ENCODE measurements at regions not wholly inside any gene's neighbourhood (a gene's known extent, or its start where the extent isn't known, plus 50 kb on each side); places are given as distances from the start of the nearest gene placed in this dataset.

DNA sequence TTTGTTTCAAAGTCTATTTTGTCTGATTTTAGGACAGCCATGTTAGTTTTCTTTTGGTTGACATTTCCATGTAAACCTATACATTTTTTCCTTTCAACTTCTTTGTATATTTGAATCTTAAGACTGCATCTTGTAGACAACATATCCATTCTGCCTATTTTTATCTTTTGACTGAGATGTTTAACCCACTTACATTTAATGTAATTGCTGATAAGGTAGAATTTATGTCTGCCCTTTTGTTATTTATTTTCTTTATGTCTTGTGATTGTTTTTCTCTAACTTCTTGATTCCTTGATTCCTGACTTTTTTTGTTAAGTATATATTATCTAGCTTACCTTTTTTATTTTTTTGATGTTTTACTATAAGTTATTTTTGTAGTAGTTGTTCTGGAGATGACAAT is 542.5 kb downstream of the SUCLG1 start:
- H3K36me3 ChIP-seq (ENCODE audit: insufficient read depth, low read length, poor library complexity, severe bottlenecking) = no peaks in the 10 kb centered on the region
- POLR2A ChIA-PET (ENCODE audit: low non-redundant PET) = no interaction called here
- DNase-seq (ENCODE audit: low spot score) = no peak
- CTCF ChIA-PET = no interaction called here
- no TSS peak for BruUV-seq (replicated peaks)
- no peak for TF ChIP-seq EZH2 (IDR thresholded peaks at IDR 0.05; ENCODE audit: borderline replicate concordance, low read depth, low read length, poor library complexity, severe bottlenecking)
- TF ChIP-seq, protein P1, sequence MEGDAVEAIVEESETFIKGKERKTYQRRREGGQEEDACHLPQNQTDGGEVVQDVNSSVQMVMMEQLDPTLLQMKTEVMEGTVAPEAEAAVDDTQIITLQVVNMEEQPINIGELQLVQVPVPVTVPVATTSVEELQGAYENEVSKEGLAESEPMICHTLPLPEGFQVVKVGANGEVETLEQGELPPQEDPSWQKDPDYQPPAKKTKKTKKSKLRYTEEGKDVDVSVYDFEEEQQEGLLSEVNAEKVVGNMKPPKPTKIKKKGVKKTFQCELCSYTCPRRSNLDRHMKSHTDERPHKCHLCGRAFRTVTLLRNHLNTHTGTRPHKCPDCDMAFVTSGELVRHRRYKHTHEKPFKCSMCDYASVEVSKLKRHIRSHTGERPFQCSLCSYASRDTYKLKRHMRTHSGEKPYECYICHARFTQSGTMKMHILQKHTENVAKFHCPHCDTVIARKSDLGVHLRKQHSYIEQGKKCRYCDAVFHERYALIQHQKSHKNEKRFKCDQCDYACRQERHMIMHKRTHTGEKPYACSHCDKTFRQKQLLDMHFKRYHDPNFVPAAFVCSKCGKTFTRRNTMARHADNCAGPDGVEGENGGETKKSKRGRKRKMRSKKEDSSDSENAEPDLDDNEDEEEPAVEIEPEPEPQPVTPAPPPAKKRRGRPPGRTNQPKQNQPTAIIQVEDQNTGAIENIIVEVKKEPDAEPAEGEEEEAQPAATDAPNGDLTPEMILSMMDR (conservative IDR thresholded peaks at IDR 0.05; ENCODE audit: low read depth, low read length) = no peak
- H3K27ac ChIP-seq (ENCODE audit: low read depth, low read length, poor library complexity, severe bottlenecking) = no peak overlapping the region
- no peaks in the 10 kb centered on the region for H3K27me3 ChIP-seq (replicated peaks; ENCODE audit: insufficient read depth, low read depth, low read length, poor library complexity)
- no peaks in the 10 kb centered on the region for H3K4me1 ChIP-seq (ENCODE audit: insufficient read depth, low read length, poor library complexity, severe bottlenecking)
- intact Hi-C loops (cut with micrococcal nuclease; ENCODE audit: unreplicated experiment) = no loop called here
- peaks cover 6% of the 10 kb centered on the region for H3K9me3 ChIP-seq (ENCODE audit: low read depth, low read length, poor library complexity, severe bottlenecking)
- H3K4me3 ChIP-seq (ENCODE audit: low read depth, low read length, poor library complexity, severe bottlenecking) = no peak overlapping the region

DNA sequence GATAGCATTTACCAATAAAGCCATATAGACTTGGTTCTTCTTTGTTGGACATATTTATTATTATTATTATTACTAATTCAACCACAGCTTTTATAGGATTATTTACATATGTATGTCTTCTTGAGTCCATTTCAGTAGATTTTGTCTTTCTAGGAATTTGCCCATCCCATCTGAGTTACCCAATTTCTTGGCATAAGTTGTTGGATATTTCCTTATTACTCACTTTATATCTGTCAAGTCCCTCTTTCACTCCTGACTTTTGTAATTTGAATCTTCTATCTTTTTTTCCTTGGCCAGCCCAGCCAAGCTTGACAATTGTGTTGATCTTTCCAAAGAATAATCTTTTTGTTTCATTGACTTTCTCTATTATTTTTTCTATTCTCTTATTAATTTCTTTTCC is 543.7 kb downstream of the SUCLG1 start:
- H3K27me3 ChIP-seq (replicated peaks; ENCODE audit: insufficient read depth, low read depth, low read length, poor library complexity) = no peaks in the 10 kb centered on the region
- CTCF ChIA-PET = no interaction called here
- no peak for TF ChIP-seq EZH2 (IDR thresholded peaks at IDR 0.05; ENCODE audit: borderline replicate concordance, low read depth, low read length, poor library complexity, severe bottlenecking)
- TF ChIP-seq, protein P1 (conservative IDR thresholded peaks at IDR 0.05; ENCODE audit: low read depth, low read length) = no peak

DNA sequence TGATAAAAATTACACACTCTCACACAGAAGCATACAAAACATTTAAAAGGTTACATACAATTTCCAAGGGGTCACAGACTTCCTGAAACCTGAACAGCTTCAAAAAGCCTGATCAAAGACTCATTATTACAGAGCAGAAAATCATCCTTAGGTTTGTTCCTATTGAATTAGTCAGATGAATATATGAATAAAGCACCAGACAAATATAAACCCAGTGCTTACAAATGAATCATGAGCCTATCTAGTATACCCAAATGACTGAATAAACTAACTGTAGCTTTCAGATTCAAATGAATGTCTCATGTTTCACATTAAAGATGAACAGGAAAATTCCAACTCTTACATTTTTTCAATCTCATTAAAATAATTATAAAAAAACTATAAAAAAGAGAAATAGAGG is 550.3 kb downstream of the SUCLG1 start:
- no TSS peak for BruUV-seq (replicated peaks)
- intact Hi-C loops (cut with micrococcal nuclease; ENCODE audit: unreplicated experiment) = no loop called here

More for the DNA sequence above, 543.7 kb downstream of the SUCLG1 start:
- no peaks in the 10 kb centered on the region for H3K4me1 ChIP-seq (ENCODE audit: insufficient read depth, low read length, poor library complexity, severe bottlenecking)
- POLR2A ChIA-PET (ENCODE audit: low non-redundant PET) = no interaction called here
- H3K27ac ChIP-seq (ENCODE audit: low read depth, low read length, poor library complexity, severe bottlenecking) = no peak overlapping the region
- DNase-seq (ENCODE audit: low spot score) = no peak
- H3K36me3 ChIP-seq (ENCODE audit: insufficient read depth, low read length, poor library complexity, severe bottlenecking) = no peaks in the 10 kb centered on the region
- intact Hi-C loops (cut with micrococcal nuclease; ENCODE audit: unreplicated experiment) = no loop called here
- H3K4me3 ChIP-seq (ENCODE audit: low read depth, low read length, poor library complexity, severe bottlenecking) = no peak overlapping the region
- peaks cover 6% of the 10 kb centered on the region for H3K9me3 ChIP-seq (ENCODE audit: low read depth, low read length, poor library complexity, severe bottlenecking)
- no TSS peak for BruUV-seq (replicated peaks)

More for the DNA sequence above, 550.3 kb downstream of the SUCLG1 start:
- ChIA-PET POLR2A (ENCODE audit: low non-redundant PET) (no interaction called here), CTCF (no interaction called here)
- DNase-seq (ENCODE audit: low spot score) = no peak
- TF ChIP-seq EZH2 (IDR thresholded peaks at IDR 0.05; ENCODE audit: borderline replicate concordance, low read depth, low read length, poor library complexity, severe bottlenecking) = no peak
- TF ChIP-seq, protein P1 (conservative IDR thresholded peaks at IDR 0.05; ENCODE audit: low read depth, low read length) = no peak
- peaks cover 6% of the 10 kb centered on the region for H3K9me3 ChIP-seq (ENCODE audit: low read depth, low read length, poor library complexity, severe bottlenecking)
- H3K4me1 ChIP-seq (ENCODE audit: insufficient read depth, low read length, poor library complexity, severe bottlenecking) = no peaks in the 10 kb centered on the region
- H3K4me3 ChIP-seq (ENCODE audit: low read depth, low read length, poor library complexity, severe bottlenecking) = no peak overlapping the region
- no peaks in the 10 kb centered on the region for H3K27me3 ChIP-seq (replicated peaks; ENCODE audit: insufficient read depth, low read depth, low read length, poor library complexity)
- H3K27ac ChIP-seq (ENCODE audit: low read depth, low read length, poor library complexity, severe bottlenecking) = no peak overlapping the region
- H3K36me3 ChIP-seq (ENCODE audit: insufficient read depth, low read length, poor library complexity, severe bottlenecking) = no peaks in the 10 kb centered on the region

Data from A673 (cell line).